ENCODE measurements at regions not wholly inside any gene's neighbourhood (a gene's known extent, or its start where the extent isn't known, plus 50 kb on each side); places are given as distances from the start of the nearest gene placed in this dataset.

DNA sequence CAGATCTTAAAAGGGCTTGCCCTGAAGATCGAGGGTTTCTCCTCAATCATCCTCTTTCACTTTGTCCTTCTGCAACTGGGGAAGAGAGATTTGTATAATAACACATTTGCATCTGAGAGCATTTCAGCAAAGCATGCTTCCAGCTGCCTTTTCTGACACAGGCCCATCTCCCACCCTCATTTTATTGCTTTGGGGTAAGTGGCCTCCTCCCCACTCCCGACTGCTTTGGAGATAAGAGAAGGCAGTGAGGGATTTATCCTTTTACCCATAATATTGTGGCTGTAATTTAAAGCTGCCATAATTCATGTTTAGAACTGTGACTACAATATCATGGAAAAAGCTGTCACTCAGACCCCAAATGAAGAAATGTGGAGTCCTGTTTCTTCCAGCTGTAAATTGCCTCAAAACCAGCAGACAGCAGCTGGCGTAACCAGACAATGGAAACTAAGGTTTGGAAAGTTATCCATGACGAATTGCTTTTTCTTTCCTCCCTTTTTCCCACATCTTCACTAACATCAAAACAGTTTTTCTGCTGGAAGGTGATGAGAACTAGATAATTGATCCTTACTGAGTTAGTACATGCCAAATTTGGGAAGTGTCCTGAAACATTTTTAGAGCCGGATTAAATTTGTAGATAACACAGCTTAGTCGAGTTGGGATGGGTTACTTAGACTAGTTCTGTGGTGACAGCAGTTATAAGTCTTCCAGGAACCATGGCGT lies 104.2 kb upstream of the PFN2 start:
- peak overlapping the region; percentile 6 for H3K4me2 ChIP-seq (ENCODE audit: extremely low read depth, insufficient read depth, low read length)
- no peak overlapping the region for H3K9ac ChIP-seq (ENCODE audit: insufficient read depth, low read length)
- peaks cover 19% of the 10 kb centered on the region for H3K4me1 ChIP-seq (ENCODE audit: control insufficient read depth, extremely low read depth, insufficient read depth, low read length)
- H3K9me3 ChIP-seq (ENCODE audit: control insufficient read depth, insufficient read depth, low read depth, low read length), result peaks cover 2% of the 10 kb centered on the region
- no peak for DNase-seq (ENCODE audit: low read depth in 2 of 2)
- peak overlapping the region; percentile 6 for H2AFZ ChIP-seq (ENCODE audit: low read length)
- no peaks in the 10 kb centered on the region for H4K20me1 ChIP-seq (ENCODE audit: control insufficient read depth, extremely low read depth, insufficient read depth, low read length)
- H3K79me2 ChIP-seq (ENCODE audit: control insufficient read depth, insufficient read depth, low read length), result no peaks in the 10 kb centered on the region
- peak overlapping the region in 2 of 4 experiments; percentile 17 to 33 for H3K4me3 ChIP-seq (replicated peaks in 1 of 4; ENCODE audit: control extremely low read depth in 1 of 4, insufficient read depth in 1 of 4, low read depth in 3 of 4, low read length in 4 of 4)
- H3K27me3 ChIP-seq (ENCODE audit: control insufficient read depth, insufficient read depth, low read length), result no peaks in the 10 kb centered on the region
- no peaks in the 10 kb centered on the region for H3K36me3 ChIP-seq (ENCODE audit: control insufficient read depth, insufficient read depth, low read length)
- TF ChIP-seq CTCF (conservative IDR thresholded peaks at IDR 0.05 in 1 of 2, IDR thresholded peaks at IDR 0.05 in 1 of 2; ENCODE audit: low read depth in 1 of 2, low read length in 2 of 2), result no peak
- no peak for TF ChIP-seq EZH2 (IDR thresholded peaks at IDR 0.05; ENCODE audit: low read length, missing control alignments)
- H3K27ac ChIP-seq (ENCODE audit: insufficient read depth, low read length), result no peak overlapping the region

GRCh38 chr3:150074277-150074676 lies 103.6 kb upstream of the PFN2 start:
- no peak for DNase-seq (ENCODE audit: low read depth in 2 of 2)
- H3K79me2 ChIP-seq (ENCODE audit: control insufficient read depth, insufficient read depth, low read length), result no peaks in the 10 kb centered on the region
- no peak overlapping the region for H3K27ac ChIP-seq (ENCODE audit: insufficient read depth, low read length)
- no peak for TF ChIP-seq CTCF (conservative IDR thresholded peaks at IDR 0.05 in 1 of 2, IDR thresholded peaks at IDR 0.05 in 1 of 2; ENCODE audit: low read depth in 1 of 2, low read length in 2 of 2)
- TF ChIP-seq EZH2 (IDR thresholded peaks at IDR 0.05; ENCODE audit: low read length, missing control alignments), result no peak
- peak overlapping the region in 2 of 4 experiments; percentile 17 to 33 for H3K4me3 ChIP-seq (replicated peaks in 1 of 4; ENCODE audit: control extremely low read depth in 1 of 4, insufficient read depth in 1 of 4, low read depth in 3 of 4, low read length in 4 of 4)
- no peaks in the 10 kb centered on the region for H3K36me3 ChIP-seq (ENCODE audit: control insufficient read depth, insufficient read depth, low read length)
- H3K9me3 ChIP-seq (ENCODE audit: control insufficient read depth, insufficient read depth, low read depth, low read length), result peaks cover 2% of the 10 kb centered on the region
- H3K4me1 ChIP-seq (ENCODE audit: control insufficient read depth, extremely low read depth, insufficient read depth, low read length), result peaks cover 14% of the 10 kb centered on the region
- H2AFZ ChIP-seq (ENCODE audit: low read length), result peak overlapping the region; percentile 6
- no peak overlapping the region for H3K9ac ChIP-seq (ENCODE audit: insufficient read depth, low read length)
- peak overlapping the region; percentile 6 for H3K4me2 ChIP-seq (ENCODE audit: extremely low read depth, insufficient read depth, low read length)
- H4K20me1 ChIP-seq (ENCODE audit: control insufficient read depth, extremely low read depth, insufficient read depth, low read length), result no peaks in the 10 kb centered on the region
- no peaks in the 10 kb centered on the region for H3K27me3 ChIP-seq (ENCODE audit: control insufficient read depth, insufficient read depth, low read length)

DNA sequence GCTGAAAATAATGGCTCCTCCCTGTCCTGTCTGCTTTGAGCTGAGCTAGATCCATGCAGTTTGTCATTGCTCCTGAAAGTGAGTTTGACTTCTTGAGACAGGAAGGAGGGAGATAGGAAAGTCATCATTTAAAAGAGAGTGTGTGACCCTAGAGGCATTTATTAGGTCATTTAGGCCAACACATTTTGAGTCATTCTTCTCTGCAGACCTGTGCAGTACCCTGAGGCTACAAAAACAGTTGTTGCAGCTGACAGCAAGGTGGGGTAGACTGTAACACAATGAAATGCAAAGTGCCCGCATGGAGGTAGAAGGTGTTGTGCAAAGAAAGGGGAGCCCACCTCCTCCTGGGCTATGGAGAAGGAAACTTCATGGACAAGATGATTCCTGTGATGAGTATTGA lies 102.8 kb upstream of the PFN2 start:
- H3K4me3 ChIP-seq (replicated peaks in 1 of 4; ENCODE audit: control extremely low read depth in 1 of 4, insufficient read depth in 1 of 4, low read depth in 3 of 4, low read length in 4 of 4), result no peak overlapping the region
- H2AFZ ChIP-seq (ENCODE audit: low read length), result no peak overlapping the region
- H3K9me3 ChIP-seq (ENCODE audit: control insufficient read depth, insufficient read depth, low read depth, low read length), result peaks cover 2% of the 10 kb centered on the region
- H3K79me2 ChIP-seq (ENCODE audit: control insufficient read depth, insufficient read depth, low read length), result no peaks in the 10 kb centered on the region
- H3K9ac ChIP-seq (ENCODE audit: insufficient read depth, low read length), result no peak overlapping the region
- H3K27ac ChIP-seq (ENCODE audit: insufficient read depth, low read length), result no peak overlapping the region
- H3K27me3 ChIP-seq (ENCODE audit: control insufficient read depth, insufficient read depth, low read length), result no peaks in the 10 kb centered on the region
- peaks cover 9% of the 10 kb centered on the region for H3K4me1 ChIP-seq (ENCODE audit: control insufficient read depth, extremely low read depth, insufficient read depth, low read length)
- H3K4me2 ChIP-seq (ENCODE audit: extremely low read depth, insufficient read depth, low read length), result no peak overlapping the region
- DNase-seq (ENCODE audit: low read depth in 2 of 2), result no peak
- H3K36me3 ChIP-seq (ENCODE audit: control insufficient read depth, insufficient read depth, low read length), result no peaks in the 10 kb centered on the region
- no peak for TF ChIP-seq CTCF (conservative IDR thresholded peaks at IDR 0.05 in 1 of 2, IDR thresholded peaks at IDR 0.05 in 1 of 2; ENCODE audit: low read depth in 1 of 2, low read length in 2 of 2)
- no peaks in the 10 kb centered on the region for H4K20me1 ChIP-seq (ENCODE audit: control insufficient read depth, extremely low read depth, insufficient read depth, low read length)

Measured in fibroblast of lung (primary cell).